ENCODE measurements at regions not wholly inside any gene's neighbourhood (a gene's known extent, or its start where the extent isn't known, plus 50 kb on each side); places are given as distances from the start of the nearest gene placed in this dataset.

DNA sequence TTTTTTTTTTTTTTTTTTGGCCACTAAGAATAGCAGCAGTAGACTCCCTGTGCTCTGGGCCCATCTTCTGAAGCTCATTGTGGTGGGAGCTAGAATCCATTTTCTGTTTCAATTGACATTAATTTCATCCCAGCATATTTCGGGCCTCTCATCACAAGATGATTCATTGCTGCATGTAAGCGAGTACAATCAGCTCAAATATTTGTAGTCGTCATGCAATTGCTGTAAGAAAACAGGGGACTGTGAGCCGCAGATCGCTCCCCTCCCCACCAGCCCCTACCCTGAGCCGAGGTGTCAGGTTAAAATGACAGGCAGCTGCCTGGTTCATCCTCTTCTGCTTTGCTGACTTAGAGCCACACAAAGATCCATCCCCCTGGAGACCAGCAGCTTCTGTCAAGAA lies 358.8 kb upstream of the CDH5 start:
- no peaks in the 10 kb centered on the region for H3K9me2 ChIP-seq (ENCODE audit: insufficient read depth, low read length)
- no peaks in the 10 kb centered on the region for H3K79me2 ChIP-seq (ENCODE audit: insufficient read depth, low read depth, low read length)
- TF ChIP-seq, protein P1, sequence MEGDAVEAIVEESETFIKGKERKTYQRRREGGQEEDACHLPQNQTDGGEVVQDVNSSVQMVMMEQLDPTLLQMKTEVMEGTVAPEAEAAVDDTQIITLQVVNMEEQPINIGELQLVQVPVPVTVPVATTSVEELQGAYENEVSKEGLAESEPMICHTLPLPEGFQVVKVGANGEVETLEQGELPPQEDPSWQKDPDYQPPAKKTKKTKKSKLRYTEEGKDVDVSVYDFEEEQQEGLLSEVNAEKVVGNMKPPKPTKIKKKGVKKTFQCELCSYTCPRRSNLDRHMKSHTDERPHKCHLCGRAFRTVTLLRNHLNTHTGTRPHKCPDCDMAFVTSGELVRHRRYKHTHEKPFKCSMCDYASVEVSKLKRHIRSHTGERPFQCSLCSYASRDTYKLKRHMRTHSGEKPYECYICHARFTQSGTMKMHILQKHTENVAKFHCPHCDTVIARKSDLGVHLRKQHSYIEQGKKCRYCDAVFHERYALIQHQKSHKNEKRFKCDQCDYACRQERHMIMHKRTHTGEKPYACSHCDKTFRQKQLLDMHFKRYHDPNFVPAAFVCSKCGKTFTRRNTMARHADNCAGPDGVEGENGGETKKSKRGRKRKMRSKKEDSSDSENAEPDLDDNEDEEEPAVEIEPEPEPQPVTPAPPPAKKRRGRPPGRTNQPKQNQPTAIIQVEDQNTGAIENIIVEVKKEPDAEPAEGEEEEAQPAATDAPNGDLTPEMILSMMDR (conservative IDR thresholded peaks at IDR 0.05; ENCODE audit: low read length), result no peak
- no peak for TF ChIP-seq EZH2phosphoT487 (IDR thresholded peaks at IDR 0.05; ENCODE audit: borderline replicate concordance, low read depth, low read length)
- no peaks in the 10 kb centered on the region for H3K36me3 ChIP-seq (ENCODE audit: insufficient read depth, low read length)
- intact Hi-C loops (cut with micrococcal nuclease; ENCODE audit: unreplicated experiment), result no loop called here
- no peak overlapping the region for H3K27ac ChIP-seq (ENCODE audit: low read depth, low read length, poor library complexity, severe bottlenecking)
- no TSS peak for BruUV-seq (replicated peaks)
- H3K4me1 ChIP-seq (ENCODE audit: insufficient read depth, low read length, poor library complexity, severe bottlenecking), result no peaks in the 10 kb centered on the region
- H2AFZ ChIP-seq (ENCODE audit: low read length), result no peak overlapping the region
- CTCF ChIA-PET (ENCODE audit: unreplicated experiment), result no interaction called here
- H3K4me2 ChIP-seq (ENCODE audit: low read length), result no peak overlapping the region
- H3K4me3 ChIP-seq (ENCODE audit: low read depth, low read length, poor library complexity, severe bottlenecking), result no peak overlapping the region
- no peaks in the 10 kb centered on the region for H3K9me3 ChIP-seq (ENCODE audit: low read length)
- POLR2A ChIA-PET, result interaction anchor here (0.6 to 0.7 kb wide), 2 partner anchors 70 to 787 kb away, joined by 4 to 6 read pairs; no protein-coding TSS in a partner anchor
- H4K20me1 ChIP-seq (ENCODE audit: insufficient read depth, low read length), result no peaks in the 10 kb centered on the region
- DNase-seq (ENCODE audit: low spot score), result no peak

DNA sequence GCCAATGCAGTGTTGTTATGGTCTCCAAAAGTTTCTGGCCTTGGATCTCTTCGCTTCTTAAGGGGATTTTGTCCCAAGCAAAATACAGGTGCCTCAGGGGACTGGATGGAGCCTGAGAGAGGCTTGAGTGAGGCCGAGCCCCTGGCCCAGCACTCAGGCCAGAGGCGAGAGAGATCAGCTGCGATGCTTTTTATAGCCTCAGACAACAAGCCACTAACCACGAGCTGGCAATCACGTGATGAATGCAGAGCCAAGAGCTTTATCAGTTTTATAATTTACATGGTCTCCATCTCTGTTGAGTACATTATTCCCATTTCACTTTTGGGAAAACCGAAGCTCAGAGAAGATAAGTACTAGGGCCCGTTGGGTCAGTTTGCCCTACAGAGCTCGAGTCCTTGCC lies 360.0 kb upstream of the CDH5 start:
- no peak for TF ChIP-seq EZH2phosphoT487 (IDR thresholded peaks at IDR 0.05; ENCODE audit: borderline replicate concordance, low read depth, low read length)
- TF ChIP-seq, protein P1 (conservative IDR thresholded peaks at IDR 0.05; ENCODE audit: low read length), result no peak
- no peaks in the 10 kb centered on the region for H3K9me2 ChIP-seq (ENCODE audit: insufficient read depth, low read length)
- no peak for DNase-seq (ENCODE audit: low spot score)
- no peak overlapping the region for H3K4me2 ChIP-seq (ENCODE audit: low read length)
- no peaks in the 10 kb centered on the region for H3K4me1 ChIP-seq (ENCODE audit: insufficient read depth, low read length, poor library complexity, severe bottlenecking)
- POLR2A ChIA-PET, result interaction anchor here (0.6 to 0.9 kb wide), 2 partner anchors 11 to 940 kb away, joined by 3 read pairs; no protein-coding TSS in a partner anchor
- H3K79me2 ChIP-seq (ENCODE audit: insufficient read depth, low read depth, low read length), result no peaks in the 10 kb centered on the region
- H3K9me3 ChIP-seq (ENCODE audit: low read length), result no peaks in the 10 kb centered on the region
- no peak overlapping the region for H3K27ac ChIP-seq (ENCODE audit: low read depth, low read length, poor library complexity, severe bottlenecking)
- no peak overlapping the region for H3K4me3 ChIP-seq (ENCODE audit: low read depth, low read length, poor library complexity, severe bottlenecking)
- no peaks in the 10 kb centered on the region for H3K36me3 ChIP-seq (ENCODE audit: insufficient read depth, low read length)
- BruUV-seq (replicated peaks), result no TSS peak
- no peak overlapping the region for H2AFZ ChIP-seq (ENCODE audit: low read length)
- CTCF ChIA-PET (ENCODE audit: unreplicated experiment), result no interaction called here
- intact Hi-C loops (cut with micrococcal nuclease; ENCODE audit: unreplicated experiment), result no loop called here
- no peaks in the 10 kb centered on the region for H4K20me1 ChIP-seq (ENCODE audit: insufficient read depth, low read length)

DNA sequence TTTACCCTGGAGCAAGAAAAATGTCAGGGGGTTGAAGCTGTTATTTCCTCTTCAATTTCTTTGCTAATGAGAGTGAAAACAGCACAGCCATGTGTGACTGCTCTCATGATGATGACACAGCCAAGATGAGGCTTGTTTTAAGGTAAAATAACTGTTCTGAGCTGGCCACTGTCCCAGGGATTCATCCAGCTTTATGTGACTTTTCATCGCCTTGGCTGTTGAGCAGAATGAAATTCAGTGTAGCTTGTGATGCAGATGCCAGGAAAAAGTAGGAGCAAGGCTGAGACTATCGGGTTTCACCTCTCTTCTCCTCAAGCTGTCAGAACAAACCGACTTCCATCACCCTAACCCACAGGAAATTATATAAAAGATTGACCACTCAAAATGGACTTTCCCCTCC lies 361.8 kb upstream of the CDH5 start:
- DNase-seq (ENCODE audit: low spot score), result no peak
- Histone ChIP-seq H3K27ac (ENCODE audit: low read depth, low read length, poor library complexity, severe bottlenecking) (no peak overlapping the region), H2AFZ (ENCODE audit: low read length) (no peak overlapping the region), H3K4me3 (ENCODE audit: low read depth, low read length, poor library complexity, severe bottlenecking) (no peak overlapping the region), H3K4me1 (ENCODE audit: insufficient read depth, low read length, poor library complexity, severe bottlenecking) (no peaks in the 10 kb centered on the region), H3K9me2 (ENCODE audit: insufficient read depth, low read length) (no peaks in the 10 kb centered on the region), H4K20me1 (ENCODE audit: insufficient read depth, low read length) (no peaks in the 10 kb centered on the region), H3K9me3 (ENCODE audit: low read length) (no peaks in the 10 kb centered on the region), H3K36me3 (ENCODE audit: insufficient read depth, low read length) (no peaks in the 10 kb centered on the region), H3K79me2 (ENCODE audit: insufficient read depth, low read depth, low read length) (no peaks in the 10 kb centered on the region), H3K4me2 (ENCODE audit: low read length) (no peak overlapping the region)
- ChIA-PET CTCF (ENCODE audit: unreplicated experiment) (no interaction called here), POLR2A (no interaction called here)
- no TSS peak for BruUV-seq (replicated peaks)
- intact Hi-C loops (cut with micrococcal nuclease; ENCODE audit: unreplicated experiment), result no loop called here
- no peak for TF ChIP-seq EZH2phosphoT487 (IDR thresholded peaks at IDR 0.05; ENCODE audit: borderline replicate concordance, low read depth, low read length)
- TF ChIP-seq, protein P1 (conservative IDR thresholded peaks at IDR 0.05; ENCODE audit: low read length), result no peak
